AG08396 (cell line): ENCODE measurements at regions not wholly inside any gene's neighbourhood (a gene's known extent, or its start where the extent isn't known, plus 50 kb on each side); places are given as distances from the start of the nearest gene placed in this dataset.

Source experiments
- DNase-seq: peaks from one replicate; pipeline ENCODE4 v3.0.0; 2012; ENCODE audit warnings: low spot score, mixed read lengths

GRCh38 chr2:3960106-3960505, 256.7 kb downstream of the DCDC2C start:
- DNase-seq: no peak

DNA sequence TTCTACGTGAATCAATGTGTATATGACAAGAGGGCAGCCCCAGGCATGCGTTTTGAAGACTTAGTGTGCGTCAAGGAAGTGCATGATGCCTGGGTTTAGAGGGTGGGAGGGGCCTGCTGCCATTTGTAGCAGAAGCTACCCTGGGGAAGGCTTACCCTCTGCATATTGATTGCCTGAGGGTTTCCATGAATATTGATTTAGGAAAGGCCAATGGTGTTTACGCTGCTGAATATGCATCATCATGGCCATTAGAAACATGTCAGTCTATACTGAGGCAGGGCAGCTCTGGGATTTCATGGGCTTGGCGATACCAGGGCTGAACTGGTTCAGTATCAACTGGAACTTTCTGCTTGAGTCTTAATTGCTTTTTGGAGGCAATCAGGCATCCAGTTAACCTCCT, 259.3 kb downstream of the DCDC2C start:
- DNase-seq: no peak

- DNase-seq: no peak
These were observed 261.8 kb downstream of the DCDC2C start for GRCh38 chr2:3965211-3965610.

DNA sequence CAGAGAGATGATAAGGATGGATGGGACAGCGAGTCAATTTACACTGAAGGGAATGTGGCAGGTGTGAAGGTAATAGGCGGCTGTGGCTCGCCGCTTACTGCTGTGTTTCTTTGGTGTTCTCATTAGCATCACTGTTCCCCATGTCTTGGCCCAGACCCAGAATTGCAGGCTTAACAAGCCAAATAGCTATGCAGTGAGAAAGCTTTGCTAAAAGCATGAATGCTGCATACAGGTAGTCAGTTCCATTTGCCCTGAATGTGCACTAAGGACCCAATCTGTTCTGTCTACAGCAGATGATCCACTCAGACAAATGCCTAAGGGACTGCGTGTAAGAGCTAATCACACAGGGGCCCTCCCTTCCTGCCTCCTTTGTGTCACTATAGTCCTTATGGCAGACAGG, 262.6 kb downstream of the DCDC2C start:
- DNase-seq: no peak

DNA sequence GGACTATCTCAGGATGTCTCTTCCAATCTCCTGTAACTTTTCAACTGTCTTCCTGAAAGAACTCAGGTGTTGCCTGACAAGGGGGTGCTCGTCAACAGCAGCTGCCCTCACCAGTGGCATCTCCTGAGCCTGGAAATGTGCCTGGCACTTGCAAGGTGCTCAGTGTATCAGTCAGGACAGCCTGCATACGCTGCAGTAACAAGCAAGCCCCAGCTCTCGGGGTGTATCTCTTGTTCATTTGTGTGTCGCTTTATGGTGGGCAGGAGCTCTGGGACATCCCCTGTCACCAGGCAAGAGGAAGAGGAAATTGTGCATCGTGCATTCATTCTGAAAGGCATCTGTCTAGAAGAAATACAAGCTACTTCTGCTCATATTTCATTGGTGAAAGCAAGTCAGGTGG, 263.1 kb downstream of the DCDC2C start:
- no peak for DNase-seq

- no peak for DNase-seq
These were observed 265.4 kb downstream of the DCDC2C start for GRCh38 chr2:3968736-3969135.

- DNase-seq: no peak
These were observed 267.6 kb downstream of the DCDC2C start for GRCh38 chr2:3970791-3971651.

GRCh38 chr2:3971652-3972192, 268.3 kb downstream of the DCDC2C start:
- no peak for DNase-seq

- DNase-seq: no peak
These were observed 269.0 kb downstream of the DCDC2C start for GRCh38 chr2:3972377-3972776.

DNA sequence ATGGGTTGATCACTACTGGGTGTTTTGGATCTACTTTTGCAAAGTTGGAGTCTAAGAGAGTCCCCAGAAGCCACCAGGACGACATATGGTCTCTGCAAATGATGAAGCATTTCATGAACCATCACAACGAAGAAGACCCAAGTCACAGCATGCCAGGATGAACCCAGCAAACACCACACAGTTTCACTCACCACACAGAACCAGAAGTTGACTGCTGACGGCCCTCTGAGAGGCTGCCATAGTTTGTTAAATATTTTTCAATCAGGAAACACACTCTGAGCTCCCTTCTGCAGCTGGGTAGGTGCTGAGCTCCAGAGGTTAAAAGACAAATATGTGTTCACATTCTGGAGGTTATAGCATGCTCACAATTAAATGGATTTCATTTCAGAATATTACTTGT, 271.4 kb downstream of the DCDC2C start:
- no peak for DNase-seq

DNA sequence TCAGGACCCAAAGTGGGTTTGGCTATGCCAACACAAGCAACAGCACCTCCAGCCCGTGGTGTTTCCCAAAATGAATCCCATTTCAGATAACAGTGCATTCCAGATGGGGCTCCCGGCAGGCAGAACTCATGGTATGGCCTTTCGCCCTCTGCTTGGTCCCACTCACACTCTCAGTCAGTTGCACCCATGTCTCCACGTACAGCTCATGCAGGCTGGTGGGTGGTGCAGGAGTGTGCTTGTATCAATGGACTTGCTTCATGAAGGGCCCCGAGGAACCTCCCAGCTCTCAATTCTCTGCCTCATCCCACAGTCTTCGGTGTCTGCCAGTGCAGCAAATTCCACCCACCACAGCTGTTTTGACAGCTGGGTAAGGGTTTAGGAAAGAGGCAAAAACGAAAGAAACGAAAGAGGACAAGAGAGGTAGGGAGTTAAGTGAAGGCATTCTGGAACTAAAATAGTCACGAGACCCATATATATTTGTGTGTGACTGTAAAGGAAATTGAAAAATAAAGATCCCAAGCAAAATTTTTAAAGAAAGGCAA, 278.1 kb downstream of the DCDC2C start:
- no peak for DNase-seq

- DNase-seq: no peak
These were observed 278.8 kb downstream of the DCDC2C start for GRCh38 chr2:3982160-3982559.

DNA sequence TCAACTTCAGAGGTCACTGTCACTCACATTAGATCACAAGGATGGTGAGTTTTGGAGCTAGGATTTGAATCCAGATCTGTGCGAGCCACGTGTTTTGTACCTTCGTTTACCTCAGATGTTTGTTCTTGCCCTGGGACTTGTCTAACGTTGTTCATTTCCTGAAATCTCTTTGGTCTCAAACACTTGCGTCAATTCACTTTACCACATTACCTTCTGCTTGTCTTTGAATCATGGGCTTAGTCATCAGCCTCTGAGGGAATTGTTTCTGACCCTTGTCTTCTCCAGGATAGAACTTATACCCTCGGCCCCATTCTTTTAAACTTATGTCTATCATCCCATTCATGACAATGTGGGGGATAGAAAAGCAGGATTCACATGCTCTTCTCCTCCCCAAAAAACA, 282.7 kb downstream of the DCDC2C start:
- DNase-seq: no peak

DNA sequence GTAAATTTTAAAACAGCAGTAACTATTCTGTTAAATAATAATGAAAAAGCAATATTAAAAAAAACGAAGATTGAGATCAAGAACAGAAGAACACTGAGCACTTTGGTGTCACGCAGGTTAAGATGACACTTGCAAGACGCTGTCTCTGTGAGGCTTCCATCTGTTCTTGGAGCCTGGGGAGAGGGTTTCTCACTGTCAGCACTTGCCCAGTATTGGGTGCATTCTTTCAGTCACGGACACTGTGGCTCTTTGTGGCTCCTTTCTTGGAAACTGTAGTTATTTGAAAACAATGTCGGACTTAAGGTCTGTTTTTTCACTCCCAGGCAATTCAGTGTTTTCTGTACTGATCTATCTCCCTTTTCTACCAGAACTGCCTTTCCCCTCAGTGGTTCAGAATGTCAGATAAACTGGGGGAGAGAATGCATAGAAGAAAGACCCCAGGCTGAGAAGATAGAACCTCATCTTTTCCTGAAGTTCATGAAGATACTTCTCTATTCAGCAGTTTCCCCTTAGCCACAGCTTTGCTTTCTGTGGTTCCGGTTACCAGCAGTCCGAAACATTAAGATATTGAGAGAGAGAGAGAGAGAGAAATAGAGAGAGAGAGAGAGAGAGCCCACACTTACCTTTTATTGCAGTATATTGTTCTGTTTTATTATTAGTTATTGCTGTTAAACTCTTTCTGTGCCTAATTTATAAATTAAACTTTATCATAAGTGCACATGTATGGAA, 283.3 kb downstream of the DCDC2C start:
- no peak for DNase-seq

DNA sequence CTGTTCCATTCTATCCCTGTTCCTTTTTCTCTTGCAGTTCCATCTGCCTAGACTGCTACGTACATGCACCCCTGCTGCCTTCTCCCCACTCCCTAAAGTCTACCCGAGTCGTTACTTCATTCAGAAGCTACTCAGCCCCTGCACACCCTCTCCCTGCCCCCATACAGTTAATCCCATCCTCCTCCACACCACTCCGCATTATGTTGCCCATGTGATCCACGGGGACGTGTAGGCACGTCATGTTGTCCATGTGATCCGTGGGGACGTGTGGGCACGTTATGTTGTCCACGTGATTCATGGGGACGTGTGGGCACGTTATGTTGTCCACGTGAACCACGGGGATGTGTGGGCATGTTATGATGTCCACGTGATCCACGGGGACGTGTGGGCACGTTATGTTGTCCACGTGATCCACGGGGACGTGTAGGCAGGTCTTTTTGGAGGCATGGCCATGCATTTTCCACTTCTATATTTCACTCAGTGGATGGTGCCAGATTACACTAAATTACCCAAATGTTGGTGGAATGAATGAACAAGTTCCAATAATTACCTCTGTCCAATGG, 299.5 kb downstream of the DCDC2C start:
- no peak for DNase-seq

DNA sequence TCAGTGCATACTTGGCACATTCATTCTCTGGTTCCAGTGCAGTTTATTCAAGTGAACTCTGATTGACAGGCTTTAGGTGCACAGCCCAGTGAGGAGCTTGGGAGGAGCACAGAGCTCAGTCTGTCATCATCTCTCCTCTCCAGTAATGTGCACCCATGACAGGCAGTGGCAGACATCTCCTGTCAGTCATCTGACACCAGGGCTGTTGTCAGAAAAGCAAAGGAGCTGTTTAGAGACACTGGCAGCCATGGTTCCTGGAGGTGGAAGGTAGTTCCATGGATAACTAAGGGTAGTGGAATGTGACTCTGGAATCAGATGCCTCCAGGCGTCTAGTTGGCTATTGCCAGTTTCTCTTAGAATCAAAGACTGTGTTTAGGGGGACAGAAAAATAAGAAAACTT, 308.8 kb downstream of the DCDC2C start:
- no peak for DNase-seq

- no peak for DNase-seq
These were observed 315.2 kb downstream of the DCDC2C start for GRCh38 chr2:4018535-4018934.

- DNase-seq: no peak
These were observed 316.8 kb downstream of the DCDC2C start for GRCh38 chr2:4020153-4020552.

GRCh38 chr2:4020649-4021048, 317.3 kb downstream of the DCDC2C start:
- DNase-seq: no peak

- DNase-seq: no peak
These were observed 321.2 kb downstream of the DCDC2C start for GRCh38 chr2:4024605-4025004.

GRCh38 chr2:4029081-4029480, 325.7 kb downstream of the DCDC2C start:
- no peak for DNase-seq

DNA sequence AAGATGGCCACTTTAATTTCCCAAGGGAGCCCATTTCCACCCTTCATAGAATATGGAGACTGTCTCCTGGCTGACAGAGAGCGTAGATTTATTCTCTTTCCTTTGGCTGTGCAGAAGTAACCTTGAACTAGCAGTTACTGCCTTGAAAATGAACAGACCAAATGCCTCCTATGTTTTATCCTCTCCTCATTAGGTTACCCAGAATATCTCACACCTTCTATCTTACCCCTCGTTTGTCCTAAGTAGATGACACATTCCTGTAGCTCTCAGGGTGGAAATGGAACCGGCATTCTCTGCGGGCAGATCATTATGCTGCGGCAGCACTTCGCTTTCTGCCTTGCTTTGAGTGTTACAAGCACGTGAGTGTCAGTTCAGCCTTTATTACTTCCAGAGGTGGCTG, 336.5 kb downstream of the DCDC2C start:
- DNase-seq: no peak
